Left ventricle myocardium inferior (tissue), 1 donor: ENCODE measurements at regions not wholly inside any gene's neighbourhood (a gene's known extent, or its start where the extent isn't known, plus 50 kb on each side); places are given as distances from the start of the nearest gene placed in this dataset.

Experiments used
- DNase-seq: peaks from one replicate; pipeline ENCODE4 v3.0.0-alpha.2; 2020
- H3K27ac ChIP-seq: fragments of 200-600 bp; replicated peaks from 2 replicates; pipeline ENCODE4 v1.8.0; 2021
- H3K27me3 ChIP-seq: fragments of 200-600 bp; 2 replicates; pipeline ENCODE4 v1.8.0; 2021; ENCODE audit warnings: low read depth
- H3K36me3 ChIP-seq: fragments of 200-600 bp; 2 replicates; pipeline ENCODE4 v1.8.0; 2021
- H3K4me1 ChIP-seq: fragments of 200-600 bp; 2 replicates; pipeline ENCODE4 v1.8.0; 2021
- H3K4me3 ChIP-seq: fragments of 200-600 bp; 2 replicates; pipeline ENCODE4 v1.8.0; 2021; ENCODE audit warnings: mild to moderate bottlenecking, moderate library complexity
- H3K9me3 ChIP-seq: fragments of 200-600 bp; replicated peaks from 2 replicates; pipeline ENCODE4 v1.8.0; 2021
- CTCF ChIP-seq: fragments of 200-600 bp; IDR thresholded peaks from 2 replicates; pipeline ENCODE4 v1.8.0; 2021; ENCODE audit warnings: antibody characterized with exemption, mild to moderate bottlenecking, borderline replicate concordance
- intact Hi-C: fragments of 100-400 bp; cut with micrococcal nuclease; formaldehyde crosslinking; loops from one replicate; pipeline ENCODE4 v1.11.0; 2022
- donor health status: DM: no; HTN: yes; CAD: no; lungs with severe emphysema.

GRCh38 chr3:31468433-31468832 is 64.3 kb upstream of the STT3B start:
- H3K27ac ChIP-seq: no peak overlapping the region
- no peak for TF ChIP-seq CTCF

GRCh38 chr3:31469385-31469784 is 63.3 kb upstream of the STT3B start:
- TF ChIP-seq CTCF: no peak
- DNase-seq: no peak
- no peaks in the 10 kb centered on the region for H3K4me1 ChIP-seq
- no peaks in the 10 kb centered on the region for H3K36me3 ChIP-seq
- H3K27ac ChIP-seq: no peak overlapping the region
- H3K27me3 ChIP-seq: no peaks in the 10 kb centered on the region
- intact Hi-C loops: no loop called here
- H3K9me3 ChIP-seq: no peaks in the 10 kb centered on the region
- H3K4me3 ChIP-seq: no peak overlapping the region

More at GRCh38 chr3:31468433-31468832, 64.3 kb upstream of the STT3B start:
- H3K9me3 ChIP-seq: no peaks in the 10 kb centered on the region
- H3K27me3 ChIP-seq: no peaks in the 10 kb centered on the region
- H3K4me3 ChIP-seq: no peak overlapping the region
- no peaks in the 10 kb centered on the region for H3K36me3 ChIP-seq
- intact Hi-C loops: no loop called here
- no peak for DNase-seq
- no peaks in the 10 kb centered on the region for H3K4me1 ChIP-seq

DNA sequence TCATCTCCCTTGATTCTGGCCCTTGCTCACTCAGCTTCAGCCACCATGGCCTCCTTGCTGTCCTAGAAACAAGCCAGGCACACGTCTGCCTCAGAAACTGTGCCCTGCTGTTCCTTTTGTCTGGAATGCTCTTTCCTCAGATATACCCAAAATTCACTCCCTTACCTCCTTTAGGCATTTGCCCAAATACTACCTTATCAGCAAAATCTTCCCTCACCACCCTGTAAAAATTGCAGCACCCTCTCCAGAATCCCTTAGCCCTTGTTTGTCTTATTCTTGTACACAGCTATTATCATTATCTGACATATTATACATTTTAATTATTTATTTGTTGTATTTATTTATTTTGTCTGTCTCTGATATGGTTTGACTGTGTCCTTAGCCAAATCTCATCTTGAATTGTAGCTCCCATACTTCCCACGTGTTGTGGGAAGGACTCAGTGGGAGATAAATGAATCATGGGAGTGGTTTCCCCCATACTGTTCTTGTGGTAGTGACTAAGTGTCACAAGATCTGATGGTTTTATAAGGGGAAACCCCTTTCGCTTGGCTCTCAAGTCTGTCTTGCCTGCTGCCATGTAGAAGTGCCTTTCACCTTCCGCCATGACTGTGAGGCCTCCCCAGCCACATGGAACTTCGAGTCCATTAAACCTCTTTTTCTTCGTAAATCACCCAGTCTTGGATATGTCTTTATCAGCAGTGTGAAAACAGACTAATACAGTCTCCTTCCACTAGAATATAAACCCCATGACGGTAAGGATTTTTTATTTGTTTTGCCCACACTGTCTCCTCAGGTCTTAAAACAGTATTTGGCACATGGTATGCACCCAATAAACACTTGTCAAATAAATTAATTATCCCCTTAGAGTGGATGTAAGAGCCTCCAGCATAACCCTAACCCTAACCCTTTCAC is 60.0 kb upstream of the STT3B start:
- DNase-seq: no peak

DNA sequence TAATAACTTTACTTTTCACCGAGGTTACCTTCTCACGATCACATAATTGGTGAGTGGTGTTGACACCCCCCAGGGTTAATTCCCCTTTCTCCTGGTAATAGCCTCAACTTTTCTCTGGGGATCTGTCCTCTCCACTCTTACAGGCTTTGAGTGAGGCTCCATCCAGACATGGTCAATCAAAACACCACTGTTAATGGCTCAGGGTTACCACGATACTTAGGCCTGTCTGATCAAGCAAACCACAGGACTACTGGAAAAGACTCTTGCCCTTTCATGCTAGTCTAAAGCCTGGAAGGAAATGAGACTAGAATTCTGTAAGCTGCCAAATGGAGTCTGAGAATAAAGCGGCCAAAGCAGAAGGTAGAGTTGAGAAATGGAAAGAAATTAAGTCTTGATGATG is 56.5 kb upstream of the STT3B start:
- no peaks in the 10 kb centered on the region for H3K9me3 ChIP-seq
- H3K27me3 ChIP-seq: no peaks in the 10 kb centered on the region
- no peak overlapping the region for H3K4me3 ChIP-seq
- no peak for DNase-seq
- intact Hi-C loops: no loop called here
- no peaks in the 10 kb centered on the region for H3K36me3 ChIP-seq
- no peak for TF ChIP-seq CTCF
- no peaks in the 10 kb centered on the region for H3K4me1 ChIP-seq
- H3K27ac ChIP-seq: no peak overlapping the region

More for the DNA sequence above, 60.0 kb upstream of the STT3B start:
- Histone ChIP-seq H3K36me3 (no peaks in the 10 kb centered on the region), H3K4me1 (no peaks in the 10 kb centered on the region), H3K27me3 (no peaks in the 10 kb centered on the region), H3K27ac (no peak overlapping the region), H3K9me3 (no peaks in the 10 kb centered on the region), H3K4me3 (no peak overlapping the region)
- TF ChIP-seq CTCF: no peak
- intact Hi-C loops: no loop called here

- no peaks in the 10 kb centered on the region for H3K9me3 ChIP-seq
- no peaks in the 10 kb centered on the region for H3K27me3 ChIP-seq
- no peak overlapping the region for H3K4me3 ChIP-seq
- DNase-seq: no peak
- no peak overlapping the region for H3K27ac ChIP-seq
- no peaks in the 10 kb centered on the region for H3K4me1 ChIP-seq
- intact Hi-C loops: no loop called here
- no peaks in the 10 kb centered on the region for H3K36me3 ChIP-seq
- TF ChIP-seq CTCF: no peak
These were observed 53.3 kb upstream of the STT3B start for GRCh38 chr3:31479431-31479830.
